ENCODE measurements at regions not wholly inside any gene's neighbourhood (a gene's known extent, or its start where the extent isn't known, plus 50 kb on each side); places are given as distances from the start of the nearest gene placed in this dataset.
"Not testable (repeated sequence)": the region's sequence is repeated elsewhere in the genome, so short reads cannot be mapped to it uniquely, and the experiment has no call there.

- Mint-ChIP-seq H3K4me3 (no peak overlapping the region), H3K36me3 (no peaks in the 10 kb centered on the region), H3K27me3 (no peaks in the 10 kb centered on the region), H3K4me1 (peaks cover 0 to 4% (median 0%) of the 10 kb centered on the region in 4 donors), H3K27ac (no peak overlapping the region), H3K9me3 (peaks cover 0 to 1% (median 0%) of the 10 kb centered on the region in 9 donors)
- POLR2A ChIA-PET = no interaction called here
- ATAC-seq (no peak), DNase-seq (no peak)
Observed at GRCh38 chr10:4230036-4230435, 445.0 kb upstream of the KLF6 start.

- no peaks in the 10 kb centered on the region for H3K27me3 Mint-ChIP-seq
- H3K9me3 Mint-ChIP-seq = peaks cover 0 to 1% (median 0%) of the 10 kb centered on the region in 9 donors
- no peak overlapping the region for H3K27ac Mint-ChIP-seq
- no peak for DNase-seq
- no peak for ATAC-seq
- no peaks in the 10 kb centered on the region for H3K4me1 Mint-ChIP-seq
- no peak overlapping the region for H3K4me3 Mint-ChIP-seq
- H3K36me3 Mint-ChIP-seq = no peaks in the 10 kb centered on the region
- POLR2A ChIA-PET = interaction anchor here (0.6 kb wide), 1 partner anchor 1218 kb away, joined by 3 read pairs; no protein-coding TSS in a partner anchor
Observed at GRCh38 chr10:4229106-4229505, 444.1 kb upstream of the KLF6 start.

DNA sequence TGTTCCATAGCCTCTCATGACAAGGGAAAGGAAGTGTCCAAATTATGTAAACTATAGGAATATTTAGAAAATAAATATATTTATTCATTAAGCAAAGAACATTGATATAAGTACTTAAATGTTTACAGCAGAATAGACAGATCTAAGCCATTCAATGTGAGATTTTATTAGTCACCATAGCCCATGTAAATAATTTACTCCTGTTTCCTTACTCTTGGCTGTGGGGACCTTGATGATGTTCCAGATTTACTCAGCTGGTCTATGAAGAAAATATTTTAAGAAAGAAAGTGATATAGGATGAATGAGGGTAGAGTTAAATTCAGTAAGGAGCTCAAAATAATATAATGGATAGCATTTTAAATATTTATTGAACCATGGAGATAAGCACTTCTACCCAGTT lies 442.6 kb upstream of the KLF6 start:
- POLR2A ChIA-PET = no interaction called here
- peaks cover 0 to 1% (median 0%) of the 10 kb centered on the region in 9 donors for H3K9me3 Mint-ChIP-seq
- no peak for DNase-seq
- H3K4me1 Mint-ChIP-seq = no peaks in the 10 kb centered on the region
- H3K4me3 Mint-ChIP-seq = no peak overlapping the region
- no peaks in the 10 kb centered on the region for H3K27me3 Mint-ChIP-seq
- no peaks in the 10 kb centered on the region for H3K36me3 Mint-ChIP-seq
- H3K27ac Mint-ChIP-seq = no peak overlapping the region
- ATAC-seq = no peak

DNA sequence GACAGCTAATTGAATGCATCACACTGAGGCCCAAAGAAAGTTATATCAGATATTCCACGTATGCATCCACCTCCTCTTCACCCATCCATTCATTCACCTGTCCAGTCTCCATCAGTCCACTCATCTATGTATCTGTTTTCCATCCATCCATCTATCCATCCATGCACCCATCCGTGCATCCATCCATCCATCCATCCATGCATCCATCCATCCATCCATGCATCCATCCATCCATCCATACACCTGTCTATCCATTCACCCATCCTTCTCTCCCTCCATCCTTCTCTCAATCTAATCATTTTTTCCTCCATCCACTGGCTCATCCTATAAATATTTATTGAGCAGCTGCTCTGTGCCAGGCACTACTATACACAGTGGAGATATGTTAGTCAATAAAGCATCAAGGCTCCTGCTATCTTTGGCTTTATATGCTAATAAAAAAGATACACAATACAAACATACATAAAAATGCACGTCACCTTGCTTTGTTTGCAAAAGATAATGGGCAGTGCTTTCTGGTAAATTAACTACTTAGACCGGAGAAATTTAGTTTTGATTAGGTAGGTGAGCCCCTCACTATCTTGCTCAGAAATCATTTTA lies 442.0 kb upstream of the KLF6 start:
- H3K9me3 Mint-ChIP-seq = no peaks in the 10 kb centered on the region
- ATAC-seq = no peak
- H3K4me1 Mint-ChIP-seq = no peaks in the 10 kb centered on the region
- no peaks in the 10 kb centered on the region for H3K36me3 Mint-ChIP-seq
- H3K27ac Mint-ChIP-seq = no peak overlapping the region
- no peak for DNase-seq
- H3K27me3 Mint-ChIP-seq = no peaks in the 10 kb centered on the region
- POLR2A ChIA-PET = no interaction called here
- no peak overlapping the region for H3K4me3 Mint-ChIP-seq

DNA sequence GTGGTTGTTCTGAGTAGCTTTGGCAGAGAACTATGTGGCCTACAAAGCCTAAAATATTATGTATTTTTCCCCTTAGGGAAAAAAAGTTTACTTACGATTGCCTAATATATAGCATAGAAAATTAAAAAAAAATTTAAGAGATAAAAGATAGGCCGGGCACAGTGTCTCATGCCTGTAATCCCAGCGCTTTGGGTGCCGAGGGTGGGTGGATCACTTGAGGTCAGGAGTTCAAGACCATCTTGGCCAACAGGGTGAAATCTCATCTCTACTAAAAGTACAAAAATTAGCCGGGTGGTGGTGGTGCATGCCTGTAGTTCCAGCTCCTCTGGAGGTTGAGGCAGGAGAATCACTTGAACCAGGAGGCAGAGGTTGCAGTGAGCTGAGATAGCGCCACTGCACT lies 439.2 kb upstream of the KLF6 start:
- Mint-ChIP-seq H3K9me3 (no peaks in the 10 kb centered on the region), H3K27ac (no peak overlapping the region), H3K27me3 (peaks cover 0 to under 1% (median 0%) of the 10 kb centered on the region in 5 donors), H3K4me1 (no peaks in the 10 kb centered on the region), H3K36me3 (no peaks in the 10 kb centered on the region), H3K4me3 (no peak overlapping the region)
- no peak for DNase-seq
- POLR2A ChIA-PET = no interaction called here
- ATAC-seq = no peak

DNA sequence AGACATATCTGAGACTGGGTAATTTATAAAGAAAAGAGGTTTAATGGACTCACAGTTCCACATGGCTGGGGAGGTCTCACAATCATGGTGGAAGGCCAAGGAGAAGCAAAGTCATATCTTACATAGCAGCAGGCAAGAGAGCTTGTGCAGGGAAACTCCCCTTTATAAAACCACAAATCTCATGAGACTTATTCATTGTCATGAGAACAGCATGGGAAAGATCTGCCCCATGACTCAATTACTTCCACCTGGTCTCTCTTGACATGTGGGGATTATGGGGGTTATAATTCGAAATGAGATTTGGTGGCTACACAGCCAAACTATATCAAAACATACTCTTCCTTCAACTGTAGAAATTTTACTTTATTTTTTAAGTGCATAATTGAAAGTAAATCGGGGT lies 436.3 kb upstream of the KLF6 start:
- H3K36me3 Mint-ChIP-seq, H3K27ac Mint-ChIP-seq, H3K4me3 Mint-ChIP-seq, H3K9me3 Mint-ChIP-seq, H3K4me1 Mint-ChIP-seq, POLR2A ChIA-PET, H3K27me3 Mint-ChIP-seq, ATAC-seq, DNase-seq: not testable (repeated sequence)

GRCh38 chr10:4219901-4220300 lies 434.9 kb upstream of the KLF6 start:
- no peaks in the 10 kb centered on the region for H3K9me3 Mint-ChIP-seq
- ATAC-seq = no peak
- H3K27me3 Mint-ChIP-seq = peaks cover 0 to 1% (median 0%) of the 10 kb centered on the region in 5 donors
- no peaks in the 10 kb centered on the region for H3K36me3 Mint-ChIP-seq
- no peak for DNase-seq
- H3K4me3 Mint-ChIP-seq = no peak overlapping the region
- POLR2A ChIA-PET = no interaction called here
- no peaks in the 10 kb centered on the region for H3K4me1 Mint-ChIP-seq
- H3K27ac Mint-ChIP-seq = no peak overlapping the region

- DNase-seq (no peak), ATAC-seq (no peak)
- peaks cover 0 to 1% (median 0%) of the 10 kb centered on the region in 5 donors for H3K27me3 Mint-ChIP-seq
- H3K27ac Mint-ChIP-seq = no peak overlapping the region
- H3K36me3 Mint-ChIP-seq = no peaks in the 10 kb centered on the region
- POLR2A ChIA-PET = no interaction called here
- H3K9me3 Mint-ChIP-seq = no peaks in the 10 kb centered on the region
- H3K4me1 Mint-ChIP-seq = no peaks in the 10 kb centered on the region
- H3K4me3 Mint-ChIP-seq = no peak overlapping the region
Observed at GRCh38 chr10:4217653-4218052, 432.6 kb upstream of the KLF6 start.

DNA sequence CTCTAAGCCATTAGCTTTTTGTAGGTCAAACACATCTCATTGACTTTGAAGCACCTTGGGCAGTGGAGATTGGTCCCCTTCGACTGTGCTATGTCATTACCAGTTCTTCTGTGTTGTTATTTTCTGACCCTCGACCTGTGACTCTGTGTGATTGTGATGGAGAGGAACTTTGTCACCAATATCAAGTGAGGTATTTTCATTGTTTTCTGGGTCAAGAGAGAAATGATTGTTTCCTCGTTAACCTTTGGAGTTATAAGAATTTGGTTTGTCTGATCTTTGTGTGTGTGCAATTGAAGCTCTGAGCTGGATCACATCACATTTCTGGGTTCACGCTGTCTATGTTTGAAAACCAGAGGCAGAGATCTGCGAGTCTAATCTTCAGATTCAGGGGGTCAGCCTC lies 432.2 kb upstream of the KLF6 start:
- Mint-ChIP-seq H3K9me3 (no peaks in the 10 kb centered on the region), H3K4me3 (no peak overlapping the region), H3K27me3 (peaks cover 0 to 1% (median 0%) of the 10 kb centered on the region in 5 donors), H3K27ac (no peak overlapping the region), H3K4me1 (no peaks in the 10 kb centered on the region), H3K36me3 (no peaks in the 10 kb centered on the region)
- ATAC-seq = no peak
- POLR2A ChIA-PET = no interaction called here
- no peak for DNase-seq

- peaks cover 0 to 1% (median 0%) of the 10 kb centered on the region in 5 donors for H3K27me3 Mint-ChIP-seq
- ATAC-seq (no peak), DNase-seq (no peak)
- no peaks in the 10 kb centered on the region for H3K4me1 Mint-ChIP-seq
- POLR2A ChIA-PET = no interaction called here
- H3K27ac Mint-ChIP-seq = no peak overlapping the region
- H3K4me3 Mint-ChIP-seq = no peak overlapping the region
- no peaks in the 10 kb centered on the region for H3K36me3 Mint-ChIP-seq
- H3K9me3 Mint-ChIP-seq = no peaks in the 10 kb centered on the region
Observed at GRCh38 chr10:4216726-4217125, 431.7 kb upstream of the KLF6 start.

- no peak for DNase-seq
- Mint-ChIP-seq H3K4me1 (no peaks in the 10 kb centered on the region), H3K36me3 (no peaks in the 10 kb centered on the region), H3K4me3 (no peak overlapping the region), H3K9me3 (no peaks in the 10 kb centered on the region), H3K27ac (no peak overlapping the region), H3K27me3 (peaks cover 0 to 1% (median 0%) of the 10 kb centered on the region in 5 donors)
- POLR2A ChIA-PET = no interaction called here
- no peak for ATAC-seq
Observed at GRCh38 chr10:4215963-4216575, 431.1 kb upstream of the KLF6 start.

GRCh38 chr10:4215485-4215884 lies 430.5 kb upstream of the KLF6 start:
- POLR2A ChIA-PET = no interaction called here
- ATAC-seq = no peak

GRCh38 chr10:4214908-4215307 lies 429.9 kb upstream of the KLF6 start:
- ATAC-seq = no peak
- H3K36me3 Mint-ChIP-seq = no peaks in the 10 kb centered on the region

More at GRCh38 chr10:4215485-4215884, 430.5 kb upstream of the KLF6 start:
- H3K4me1 Mint-ChIP-seq = no peaks in the 10 kb centered on the region
- no peak for DNase-seq
- no peaks in the 10 kb centered on the region for H3K9me3 Mint-ChIP-seq
- H3K36me3 Mint-ChIP-seq = no peaks in the 10 kb centered on the region
- no peak overlapping the region for H3K4me3 Mint-ChIP-seq
- H3K27me3 Mint-ChIP-seq = peaks cover 0 to 1% (median 0%) of the 10 kb centered on the region in 5 donors
- no peak overlapping the region for H3K27ac Mint-ChIP-seq

GRCh38 chr10:4213441-4213840 lies 428.4 kb upstream of the KLF6 start:
- H3K27me3 Mint-ChIP-seq = peaks cover 0 to 2% (median 0%) of the 10 kb centered on the region in 5 donors
- H3K36me3 Mint-ChIP-seq = no peaks in the 10 kb centered on the region
- H3K4me3 Mint-ChIP-seq = no peak overlapping the region
- no peak overlapping the region for H3K27ac Mint-ChIP-seq
- DNase-seq (no peak), ATAC-seq (no peak)
- H3K4me1 Mint-ChIP-seq = no peaks in the 10 kb centered on the region
- POLR2A ChIA-PET = no interaction called here
- no peaks in the 10 kb centered on the region for H3K9me3 Mint-ChIP-seq

More at GRCh38 chr10:4214908-4215307, 429.9 kb upstream of the KLF6 start:
- POLR2A ChIA-PET = no interaction called here
- DNase-seq = no peak
- H3K4me3 Mint-ChIP-seq = no peak overlapping the region
- H3K27ac Mint-ChIP-seq = no peak overlapping the region
- peaks cover 0 to 1% (median 0%) of the 10 kb centered on the region in 5 donors for H3K27me3 Mint-ChIP-seq
- H3K4me1 Mint-ChIP-seq = no peaks in the 10 kb centered on the region
- H3K9me3 Mint-ChIP-seq = no peaks in the 10 kb centered on the region

All from naive thymus-derived CD8-positive, alpha-beta T cell (primary cell).